NCI-H2081 treated with DMSO at 0.1 percent for 48 hours (cell line): ENCODE measurements at regions not wholly inside any gene's neighbourhood (a gene's known extent, or its start where the extent isn't known, plus 50 kb on each side); places are given as distances from the start of the nearest gene placed in this dataset.
"Not testable (repeated sequence)": the region's sequence is repeated elsewhere in the genome, so short reads cannot be mapped to it uniquely, and the experiment has no call there.

Experiments
- DNase-seq: peaks from one replicate; lab custom pipeline; 2025; lab: John Stamatoyannopoulos, UW

GRCh38 chr13:94816256-94816655 is 103.9 kb upstream of the SOX21 start:
- DNase-seq: no peak

DNA sequence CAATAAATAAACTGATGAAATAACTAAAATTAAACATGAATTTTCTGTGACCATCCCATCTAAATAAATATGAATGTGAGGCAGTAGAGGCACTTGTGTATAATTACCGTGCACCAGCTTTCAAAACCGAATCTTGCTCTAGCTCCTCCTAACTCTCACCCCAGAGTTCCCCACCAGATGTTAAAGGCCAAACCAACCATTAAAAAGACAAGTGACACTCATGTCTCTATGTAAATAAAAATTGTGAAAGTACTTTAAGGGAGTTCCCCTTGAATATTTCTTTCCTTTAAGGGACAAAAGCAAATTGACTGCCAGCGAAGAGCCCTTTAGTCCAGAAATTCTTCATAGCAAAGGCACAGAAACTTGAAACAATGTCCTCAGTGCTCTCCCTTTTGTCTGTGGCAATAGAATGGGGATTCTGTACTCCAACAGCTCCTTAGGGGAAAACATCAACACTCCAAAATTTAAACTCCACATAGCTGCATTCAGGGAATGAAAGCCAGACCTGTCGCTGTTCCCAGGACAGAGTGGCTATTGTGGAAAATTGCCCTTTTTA is 101.7 kb upstream of the SOX21 start:
- DNase-seq: no peak

DNA sequence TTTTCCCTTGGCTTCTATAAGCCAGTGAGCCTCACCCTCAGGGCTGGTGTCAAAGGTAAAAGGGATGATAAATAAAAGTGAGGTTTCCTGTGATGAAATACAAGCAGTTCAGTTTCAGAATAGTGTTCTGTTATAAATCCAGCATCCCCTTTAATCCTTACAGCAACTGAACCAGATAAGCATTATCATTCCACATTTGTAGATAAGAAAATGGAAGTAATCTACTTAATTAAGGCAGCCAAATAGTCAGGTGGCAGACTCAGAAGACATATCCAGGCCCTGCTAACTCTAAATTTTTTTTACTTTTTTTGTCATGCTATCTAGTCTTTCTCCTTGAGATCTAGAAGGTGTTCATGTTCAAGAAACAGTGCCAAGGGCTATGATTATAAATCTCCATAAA is 99.4 kb upstream of the SOX21 start:
- no peak for DNase-seq

GRCh38 chr13:94800423-94800822 is 88.1 kb upstream of the SOX21 start:
- DNase-seq: no peak

- DNase-seq: no peak
Measured at GRCh38 chr13:94799299-94799698, 87.0 kb upstream of the SOX21 start.

GRCh38 chr13:94798738-94799137 is 86.4 kb upstream of the SOX21 start:
- DNase-seq: no peak

DNA sequence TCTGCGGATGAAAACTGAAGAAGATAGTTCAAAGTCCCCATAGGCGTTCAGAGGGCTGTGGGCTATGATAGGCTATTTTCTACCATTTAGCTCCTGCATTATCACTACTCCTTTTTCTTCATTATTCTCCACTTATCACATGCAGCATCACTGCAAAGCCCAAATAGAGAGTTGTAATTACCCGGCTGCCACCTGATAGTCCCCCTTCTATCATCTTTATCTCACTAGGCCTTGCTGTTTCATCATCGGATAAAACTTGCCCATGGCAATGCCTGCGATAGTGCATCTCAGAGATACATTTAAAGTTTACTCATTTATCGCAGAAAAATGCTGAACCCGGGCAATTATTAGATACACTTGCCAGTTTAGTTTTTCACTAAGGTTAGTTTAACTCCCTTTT is 82.9 kb upstream of the SOX21 start:
- DNase-seq: no peak

DNA sequence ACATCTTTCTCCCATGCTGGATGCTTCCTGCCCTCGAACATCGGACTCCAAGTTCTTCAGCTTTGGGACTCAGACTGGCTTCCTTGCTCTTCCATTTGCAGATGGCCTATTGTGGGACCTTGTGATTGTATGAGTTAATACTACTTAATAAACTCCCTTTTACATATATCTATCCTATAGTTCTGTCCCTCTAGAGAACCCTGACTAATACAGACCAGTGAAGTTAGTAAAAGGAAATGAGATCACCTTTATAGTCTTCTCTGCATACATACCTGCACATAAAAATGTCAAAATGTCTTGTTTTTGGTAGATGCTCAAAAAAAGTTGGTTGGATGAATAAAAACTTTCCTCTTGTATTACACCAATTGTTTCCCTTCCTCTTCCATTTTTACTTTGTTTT is 73.9 kb upstream of the SOX21 start:
- not testable (repeated sequence) for DNase-seq

- no peak for DNase-seq
Measured at GRCh38 chr13:94784066-94784465, 71.7 kb upstream of the SOX21 start.

- no peak for DNase-seq
Measured at GRCh38 chr13:94783489-94783888, 71.1 kb upstream of the SOX21 start.

GRCh38 chr13:94780421-94780820 is 68.1 kb upstream of the SOX21 start:
- DNase-seq: no peak

DNA sequence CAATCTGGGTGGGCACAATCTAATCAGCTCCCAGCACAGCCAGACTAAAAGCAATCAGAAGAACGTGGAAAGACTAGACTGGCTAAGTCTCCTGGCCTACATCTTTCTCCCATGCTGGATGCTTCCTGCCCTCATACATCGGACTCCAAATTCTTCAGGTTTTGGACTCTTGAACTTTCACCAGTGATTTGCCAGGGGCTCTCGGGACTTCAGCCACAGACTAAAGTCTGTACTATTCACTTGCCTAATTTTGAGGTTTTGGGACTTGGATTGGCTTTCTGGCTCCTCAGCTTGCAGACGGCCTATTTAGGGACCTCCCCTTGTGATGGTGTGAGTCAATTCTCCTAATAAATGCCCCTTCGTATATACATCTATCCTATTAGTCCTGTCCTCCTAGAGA is 66.6 kb upstream of the SOX21 start:
- no peak for DNase-seq

DNA sequence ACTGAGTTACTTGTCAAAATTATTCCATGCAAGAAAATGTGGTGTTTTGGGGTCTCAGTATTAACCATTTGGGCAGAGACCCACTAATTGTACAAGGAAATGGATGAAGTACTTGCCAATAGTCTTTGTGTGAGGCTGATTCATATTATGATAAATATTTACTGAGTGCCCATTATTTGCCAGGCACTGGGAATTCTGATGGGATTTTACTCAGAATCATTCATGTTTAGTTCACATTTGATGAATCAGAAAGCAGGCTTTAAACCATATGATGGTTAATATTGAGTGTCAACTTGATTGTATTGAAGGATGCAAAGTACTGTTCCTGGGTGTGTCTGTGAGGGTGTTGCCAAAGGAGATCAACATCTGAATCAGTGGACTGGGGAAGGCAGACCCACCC is 66.2 kb upstream of the SOX21 start:
- no peak for DNase-seq

- DNase-seq: no peak
Measured at GRCh38 chr13:94776956-94777355, 64.6 kb upstream of the SOX21 start.

DNA sequence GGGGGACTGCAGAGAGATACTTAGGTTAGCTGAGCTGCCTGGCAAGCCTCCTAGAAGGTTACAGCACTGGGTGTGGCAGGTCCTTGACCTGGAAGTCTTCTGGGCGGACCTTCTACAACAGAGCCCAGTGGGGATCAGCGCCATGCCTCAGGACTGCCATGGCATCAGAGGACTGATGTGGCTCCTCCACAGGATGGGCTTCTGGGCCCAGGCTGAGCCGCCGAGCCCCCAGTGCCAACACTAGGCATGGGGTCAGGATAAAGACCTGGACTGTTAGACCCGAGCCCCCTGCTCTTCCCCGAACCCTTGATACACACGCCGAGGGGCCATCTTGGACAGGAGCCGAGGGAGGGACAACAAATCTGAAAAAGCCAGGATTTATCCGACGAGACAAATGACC is 64.0 kb upstream of the SOX21 start:
- DNase-seq: no peak

DNA sequence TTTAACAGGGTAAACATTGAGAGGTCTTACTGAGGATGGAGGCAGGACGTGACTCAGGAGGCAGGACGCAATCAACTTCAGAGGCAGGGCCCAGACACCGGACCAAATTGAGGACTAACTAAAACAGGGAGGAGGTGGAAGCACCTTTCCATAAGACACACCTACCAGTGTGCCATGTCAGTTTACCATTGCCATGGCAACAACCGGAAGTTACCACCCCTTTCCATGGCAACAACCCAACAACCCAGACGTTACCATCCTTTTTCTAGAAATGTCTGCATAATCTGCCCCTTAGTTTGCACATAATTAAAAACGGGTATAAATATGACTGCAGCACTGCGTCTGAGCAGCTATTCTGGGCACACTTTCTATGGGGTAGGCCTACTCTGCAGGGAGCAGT is 53.5 kb upstream of the SOX21 start:
- DNase-seq: no peak

DNA sequence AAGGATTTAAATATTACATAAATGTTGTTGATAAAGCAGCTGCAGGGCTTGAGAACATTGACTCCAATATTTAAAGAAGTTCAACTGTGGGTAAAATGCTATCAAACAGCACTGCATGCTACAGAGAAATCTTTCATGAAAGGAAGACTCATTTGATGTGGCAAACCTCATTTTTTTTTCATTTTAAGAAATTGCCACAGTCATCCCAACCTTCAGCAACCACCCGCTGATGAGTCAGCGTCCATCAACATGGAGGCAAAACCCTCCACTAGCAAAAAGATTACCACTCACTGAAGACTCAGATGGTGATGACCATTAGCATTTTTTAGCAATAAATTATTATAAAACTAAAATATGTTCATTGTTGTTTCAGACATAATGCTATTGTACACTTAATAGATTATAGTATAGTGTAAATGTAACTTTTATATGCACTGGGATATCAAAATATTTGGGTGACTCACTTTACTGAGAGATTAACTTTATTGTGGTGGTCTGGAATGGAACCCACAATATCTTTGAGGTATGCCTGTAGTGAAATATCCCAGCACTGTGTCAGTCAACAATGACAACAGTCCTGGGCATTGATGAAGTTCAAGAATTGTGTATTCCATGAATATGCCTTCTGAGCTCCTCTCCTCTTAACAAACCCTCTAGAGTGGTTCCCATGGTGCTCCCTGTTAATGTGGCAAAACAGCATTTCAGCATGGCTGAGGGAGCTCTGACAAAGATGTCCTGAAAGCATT is 52.4 kb upstream of the SOX21 start:
- DNase-seq: no peak
